OCI-LY7 (cell line): ENCODE measurements at regions not wholly inside any gene's neighbourhood (a gene's known extent, or its start where the extent isn't known, plus 50 kb on each side); places are given as distances from the start of the nearest gene placed in this dataset.

ENCODE experiments used
- BruUV-seq: library from RNA; stranded (reverse); fragments of 400-500 nt; replicated peaks from 2 replicates; lab custom pipeline; 2021; lab: Mats Ljungman, UMichigan
- CTCF ChIA-PET: fragments of 300-600 bp; sonication (Branson Sonifier 250); formaldehyde crosslinking; loops from one replicate; lab custom pipeline; 2022; ENCODE audit warnings: antibody characterized with exemption; ENCODE audit not compliant: unreplicated experiment; lab: Charles Lee
- POLR2A ChIA-PET: fragments of 300-600 bp; sonication (Branson Sonifier 250); formaldehyde crosslinking; loops from one replicate; lab custom pipeline; 2022; ENCODE audit warnings: antibody characterized with exemption; lab: Charles Lee
- DNase-seq: peaks from one replicate; pipeline ENCODE4 v3.0.0-alpha.2; 2015; ENCODE audit warnings: low spot score
- H2AFZ ChIP-seq: fragments of 200-600 bp; sonication (generic), shearing (Covaris generic); 2 replicates; pipeline ENCODE4 v1.6.1; 2014; ENCODE audit warnings: mild to moderate bottlenecking, antibody characterized with exemption, low read length, moderate library complexity
- H3K27ac ChIP-seq: fragments of 200-600 bp; sonication (generic); 2 replicates; pipeline ENCODE4 v1.5.1; 2014; ENCODE audit warnings: mixed run types, low read depth, mild to moderate bottlenecking, moderate library complexity, low read length, inconsistent platforms; ENCODE audit not compliant: poor library complexity, severe bottlenecking
- H3K36me3 ChIP-seq: fragments of 200-600 bp; sonication (generic); 2 replicates; pipeline ENCODE4 v1.6.1; 2014; ENCODE audit warnings: mild to moderate bottlenecking, antibody characterized with exemption, low read length, moderate library complexity, mixed read lengths; ENCODE audit not compliant: insufficient read depth
- H3K4me1 ChIP-seq: fragments of 200-600 bp; sonication (generic); 2 replicates; pipeline ENCODE4 v1.5.1; 2014; ENCODE audit warnings: mild to moderate bottlenecking, low read length; ENCODE audit not compliant: insufficient read depth, poor library complexity, severe bottlenecking
- H3K4me2 ChIP-seq: fragments of 200-600 bp; sonication (generic); 2 replicates; pipeline ENCODE4 v1.6.1; 2014; ENCODE audit warnings: mild to moderate bottlenecking, low read length
- H3K4me3 ChIP-seq: fragments of 200-600 bp; sonication (generic); 2 replicates; pipeline ENCODE4 v1.5.1; 2014; ENCODE audit warnings: mild to moderate bottlenecking, low read depth, low read length; ENCODE audit not compliant: poor library complexity, severe bottlenecking
- H3K79me2 ChIP-seq: fragments of 200-600 bp; sonication (generic); 2 replicates; pipeline ENCODE4 v1.6.1; 2016; ENCODE audit warnings: low read depth, mild to moderate bottlenecking, low read length, moderate library complexity, mixed read lengths; ENCODE audit not compliant: insufficient read depth
- H3K9me2 ChIP-seq: fragments of 200-600 bp; sonication (generic); 2 replicates; pipeline ENCODE4 v1.6.1; 2016; ENCODE audit warnings: mild to moderate bottlenecking, low read length, mixed read lengths; ENCODE audit not compliant: insufficient read depth
- H3K9me3 ChIP-seq: fragments of 200-600 bp; sonication (generic); 2 replicates; pipeline ENCODE4 v1.6.1; 2014; ENCODE audit warnings: mild to moderate bottlenecking, mixed run types, low read length, mixed read lengths
- H4K20me1 ChIP-seq: fragments of 200-600 bp; sonication (generic); 2 replicates; pipeline ENCODE4 v1.6.1; 2014; ENCODE audit warnings: mild to moderate bottlenecking, antibody characterized with exemption, low read length, moderate library complexity, mixed read lengths; ENCODE audit not compliant: insufficient read depth
- EZH2phosphoT487 ChIP-seq: fragments of 200-600 bp; sonication (generic); IDR thresholded peaks from 2 replicates; pipeline ENCODE4 v1.6.1; 2018; ENCODE audit warnings: low read depth, borderline replicate concordance, mild to moderate bottlenecking, mixed run types, antibody characterized with exemption, low read length, moderate library complexity, mixed read lengths
- intact Hi-C: fragments of 100-400 bp; cut with micrococcal nuclease; formaldehyde crosslinking; loops from one replicate; pipeline ENCODE4 v1.10.0; 2022; ENCODE audit not compliant: unreplicated experiment
- TF ChIP-seq, protein P1 (sequence below): fragments of 200-600 bp; sonication (generic); conservative IDR thresholded peaks from 2 replicates; pipeline ENCODE4 v1.5.1; 2014; ENCODE audit warnings: mild to moderate bottlenecking, antibody characterized with exemption, low read length, moderate library complexity, mixed read lengths

DNA sequence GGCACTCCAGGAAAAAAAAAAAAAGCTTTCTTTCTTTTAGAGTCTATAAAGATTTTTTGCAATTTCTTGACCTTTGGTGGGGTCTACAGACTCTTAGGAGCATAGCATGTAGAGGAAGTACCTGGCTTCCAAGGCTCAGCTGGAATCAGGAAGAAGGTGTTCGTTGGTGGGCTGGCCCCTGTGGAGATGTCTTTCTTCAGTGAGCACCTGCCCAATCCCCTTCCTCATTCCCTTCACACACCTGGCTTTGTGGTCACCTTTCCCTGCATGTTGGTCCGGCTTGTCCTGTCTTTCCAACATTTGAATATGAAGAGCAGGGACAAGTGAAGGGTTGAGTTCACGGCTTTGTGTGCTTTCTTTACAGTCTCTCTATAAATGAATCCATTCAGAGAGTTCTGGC is 352.4 kb downstream of the HAPSTR1 start:
- Histone ChIP-seq H4K20me1 (no peaks in the 10 kb centered on the region), H3K4me1 (no peaks in the 10 kb centered on the region), H3K36me3 (no peaks in the 10 kb centered on the region), H2AFZ (no peak overlapping the region), H3K4me2 (no peak overlapping the region), H3K27ac (no peak overlapping the region), H3K79me2 (no peaks in the 10 kb centered on the region), H3K9me2 (no peaks in the 10 kb centered on the region), H3K4me3 (no peak overlapping the region), H3K9me3 (no peaks in the 10 kb centered on the region)
- DNase-seq = no peak
- no TSS peak for BruUV-seq
- TF ChIP-seq, protein P1, sequence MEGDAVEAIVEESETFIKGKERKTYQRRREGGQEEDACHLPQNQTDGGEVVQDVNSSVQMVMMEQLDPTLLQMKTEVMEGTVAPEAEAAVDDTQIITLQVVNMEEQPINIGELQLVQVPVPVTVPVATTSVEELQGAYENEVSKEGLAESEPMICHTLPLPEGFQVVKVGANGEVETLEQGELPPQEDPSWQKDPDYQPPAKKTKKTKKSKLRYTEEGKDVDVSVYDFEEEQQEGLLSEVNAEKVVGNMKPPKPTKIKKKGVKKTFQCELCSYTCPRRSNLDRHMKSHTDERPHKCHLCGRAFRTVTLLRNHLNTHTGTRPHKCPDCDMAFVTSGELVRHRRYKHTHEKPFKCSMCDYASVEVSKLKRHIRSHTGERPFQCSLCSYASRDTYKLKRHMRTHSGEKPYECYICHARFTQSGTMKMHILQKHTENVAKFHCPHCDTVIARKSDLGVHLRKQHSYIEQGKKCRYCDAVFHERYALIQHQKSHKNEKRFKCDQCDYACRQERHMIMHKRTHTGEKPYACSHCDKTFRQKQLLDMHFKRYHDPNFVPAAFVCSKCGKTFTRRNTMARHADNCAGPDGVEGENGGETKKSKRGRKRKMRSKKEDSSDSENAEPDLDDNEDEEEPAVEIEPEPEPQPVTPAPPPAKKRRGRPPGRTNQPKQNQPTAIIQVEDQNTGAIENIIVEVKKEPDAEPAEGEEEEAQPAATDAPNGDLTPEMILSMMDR = no peak
- TF ChIP-seq EZH2phosphoT487 = no peak
- ChIA-PET CTCF (no interaction called here), POLR2A (no interaction called here)
- intact Hi-C loops = no loop called here

DNA sequence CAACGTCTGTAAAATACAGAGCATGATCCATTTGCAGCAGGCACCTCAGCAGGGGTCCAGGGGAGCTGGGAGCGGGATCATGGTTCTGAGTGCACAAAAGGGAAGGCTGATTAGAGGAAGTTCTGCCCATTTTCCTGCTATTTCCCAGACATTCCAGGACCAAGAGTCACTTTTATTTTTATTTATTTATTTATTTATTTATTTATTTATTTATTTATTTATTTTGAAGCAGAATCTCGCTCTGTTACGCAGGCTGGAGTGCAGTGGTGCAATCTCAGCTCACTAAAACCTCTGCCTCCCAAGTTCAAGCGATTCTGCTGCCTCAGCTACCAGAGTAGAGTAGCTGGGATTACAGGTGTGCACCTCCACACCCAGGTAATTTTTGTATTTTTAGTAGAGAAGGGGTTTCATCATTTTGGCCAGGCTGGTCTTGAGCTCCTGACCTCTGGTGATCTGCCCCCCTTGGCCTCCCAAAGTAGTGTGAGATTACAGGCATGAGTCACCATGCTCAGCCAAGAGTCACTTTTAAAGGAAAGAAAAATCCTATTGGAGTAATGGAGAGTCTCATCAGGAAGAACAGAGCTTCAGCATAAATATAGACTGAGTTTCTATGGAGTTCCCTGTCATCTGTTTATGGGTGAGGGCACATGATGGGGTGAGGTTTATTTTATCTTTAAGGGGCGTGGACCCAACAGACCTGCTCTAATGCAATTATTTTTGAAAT is 355.2 kb downstream of the HAPSTR1 start:
- no peaks in the 10 kb centered on the region for H3K9me3 ChIP-seq
- no peaks in the 10 kb centered on the region for H4K20me1 ChIP-seq
- no TSS peak for BruUV-seq
- no peak overlapping the region for H2AFZ ChIP-seq
- intact Hi-C loops = no loop called here
- H3K36me3 ChIP-seq = no peaks in the 10 kb centered on the region
- ChIA-PET CTCF (no interaction called here), POLR2A (no interaction called here)
- no peaks in the 10 kb centered on the region for H3K79me2 ChIP-seq
- DNase-seq = no peak
- no peaks in the 10 kb centered on the region for H3K9me2 ChIP-seq
- H3K4me3 ChIP-seq = no peak overlapping the region
- H3K27ac ChIP-seq = no peak overlapping the region
- H3K4me1 ChIP-seq = no peaks in the 10 kb centered on the region
- TF ChIP-seq, protein P1 = no peak
- no peak for TF ChIP-seq EZH2phosphoT487
- H3K4me2 ChIP-seq = no peak overlapping the region

DNA sequence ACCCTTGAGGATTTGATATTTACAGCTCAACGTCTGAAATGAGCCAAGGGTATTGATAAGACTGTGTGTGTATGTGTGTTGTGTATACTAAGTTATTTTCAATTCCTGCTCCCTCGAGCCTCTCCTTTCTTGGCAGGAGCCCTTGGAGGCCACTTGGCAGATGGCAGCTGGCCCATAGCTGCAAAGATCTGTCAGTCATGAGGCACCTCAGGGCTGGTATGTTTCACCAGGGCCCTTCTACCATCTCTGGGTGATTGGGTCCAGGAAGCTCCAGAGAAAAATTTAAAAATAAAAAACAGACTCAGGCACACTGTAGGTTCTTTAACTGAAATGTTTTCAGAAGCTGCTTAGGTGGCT is 355.7 kb downstream of the HAPSTR1 start:
- Histone ChIP-seq H3K79me2 (no peaks in the 10 kb centered on the region), H3K4me2 (no peak overlapping the region), H3K27ac (no peak overlapping the region), H3K9me3 (no peaks in the 10 kb centered on the region), H3K9me2 (no peaks in the 10 kb centered on the region), H3K36me3 (no peaks in the 10 kb centered on the region), H2AFZ (no peak overlapping the region), H3K4me3 (no peak overlapping the region), H3K4me1 (no peaks in the 10 kb centered on the region), H4K20me1 (no peaks in the 10 kb centered on the region)
- TF ChIP-seq, protein P1 = no peak
- intact Hi-C loops = no loop called here
- CTCF ChIA-PET = no interaction called here
- DNase-seq = no peak
- POLR2A ChIA-PET = no interaction called here
- BruUV-seq = no TSS peak
